ENCODE measurements at regions not wholly inside any gene's neighbourhood (a gene's known extent, or its start where the extent isn't known, plus 50 kb on each side); places are given as distances from the start of the nearest gene placed in this dataset.

GRCh38 chr12:58140395-58140794 is 199.0 kb downstream of the ATP23 start:
- DNase-seq, result no peak

- DNase-seq, result no peak
These were observed 201.6 kb downstream of the ATP23 start for GRCh38 chr12:58142991-58143390.

GRCh38 chr12:58143498-58143995 is 202.2 kb downstream of the ATP23 start:
- DNase-seq, result no peak

GRCh38 chr12:58148405-58148804 is 207.0 kb downstream of the ATP23 start:
- DNase-seq, result no peak

GRCh38 chr12:58148976-58149375 is 207.6 kb downstream of the ATP23 start:
- DNase-seq, result no peak

GRCh38 chr12:58154359-58154758 is 213.0 kb downstream of the ATP23 start:
- DNase-seq, result no peak

GRCh38 chr12:58156697-58157096 is 215.3 kb downstream of the ATP23 start:
- no peak for DNase-seq

- no peak for DNase-seq
These were observed 218.6 kb downstream of the ATP23 start for GRCh38 chr12:58159941-58160340.

- DNase-seq, result no peak
These were observed 220.4 kb downstream of the ATP23 start for GRCh38 chr12:58161773-58162172.

- no peak for DNase-seq
These were observed 221.7 kb downstream of the ATP23 start for GRCh38 chr12:58163021-58163420.

GRCh38 chr12:58166643-58167042 is 225.3 kb downstream of the ATP23 start:
- DNase-seq, result no peak

GRCh38 chr12:58167622-58168021 is 226.3 kb downstream of the ATP23 start:
- DNase-seq, result no peak

GRCh38 chr12:58169826-58170225 is 228.5 kb downstream of the ATP23 start:
- no peak for DNase-seq

GRCh38 chr12:58171914-58172313 is 230.5 kb downstream of the ATP23 start:
- DNase-seq, result no peak

- no peak for DNase-seq
These were observed 231.2 kb downstream of the ATP23 start for GRCh38 chr12:58172433-58173073.

- DNase-seq, result no peak
These were observed 232.9 kb downstream of the ATP23 start for GRCh38 chr12:58174316-58174715.

- DNase-seq, result peak; percentile 11
These were observed 235.0 kb downstream of the ATP23 start for GRCh38 chr12:58176296-58176869.

GRCh38 chr12:58177366-58177765 is 236.0 kb downstream of the ATP23 start:
- no peak for DNase-seq

- DNase-seq, result no peak
These were observed 242.8 kb downstream of the ATP23 start for GRCh38 chr12:58184212-58184611.

- DNase-seq, result no peak
These were observed 245.0 kb downstream of the ATP23 start for GRCh38 chr12:58186401-58186800.

GRCh38 chr12:58186914-58187313 is 245.5 kb downstream of the ATP23 start:
- no peak for DNase-seq

- DNase-seq, result no peak
These were observed 247.7 kb downstream of the ATP23 start for GRCh38 chr12:58189030-58189429.

GRCh38 chr12:58189893-58190292 is 248.5 kb downstream of the ATP23 start:
- no peak for DNase-seq

GRCh38 chr12:58190618-58191017 is 249.3 kb downstream of the ATP23 start:
- DNase-seq, result no peak

- no peak for DNase-seq
These were observed 255.6 kb downstream of the ATP23 start for GRCh38 chr12:58196971-58197370.
